NB4 (cell line): ENCODE measurements at regions not wholly inside any gene's neighbourhood (a gene's known extent, or its start where the extent isn't known, plus 50 kb on each side); places are given as distances from the start of the nearest gene placed in this dataset.

Source experiments
- DNase-seq: peaks from one replicate; pipeline ENCODE4 v3.0.0; 2010; ENCODE audit warnings: low read depth
- H3K4me3 ChIP-seq: one replicate; pipeline ENCODE4 v1.5.1; 2011; ENCODE audit warnings: mild to moderate bottlenecking, low read depth, low read length, moderate library complexity
- CTCF ChIP-seq: IDR thresholded peaks from one replicate; pipeline ENCODE4 v1.5.1; 2012; ENCODE audit warnings: low read depth, low read length
- MYC ChIP-seq: IDR thresholded peaks from 2 replicates; pipeline ENCODE4 v1.6.1; 2011; ENCODE audit warnings: low read depth, low read length
- POLR2A ChIP-seq: IDR thresholded peaks from 2 replicates; pipeline ENCODE4 v1.6.1; 2011; ENCODE audit warnings: mild to moderate bottlenecking; ENCODE audit not compliant: insufficient read length; ENCODE audit errors: extremely low read depth
- TF ChIP-seq, protein P1 (sequence below): IDR thresholded peaks from 2 replicates; pipeline ENCODE4 v1.6.1; 2011; ENCODE audit warnings: low read depth, low read length

DNA sequence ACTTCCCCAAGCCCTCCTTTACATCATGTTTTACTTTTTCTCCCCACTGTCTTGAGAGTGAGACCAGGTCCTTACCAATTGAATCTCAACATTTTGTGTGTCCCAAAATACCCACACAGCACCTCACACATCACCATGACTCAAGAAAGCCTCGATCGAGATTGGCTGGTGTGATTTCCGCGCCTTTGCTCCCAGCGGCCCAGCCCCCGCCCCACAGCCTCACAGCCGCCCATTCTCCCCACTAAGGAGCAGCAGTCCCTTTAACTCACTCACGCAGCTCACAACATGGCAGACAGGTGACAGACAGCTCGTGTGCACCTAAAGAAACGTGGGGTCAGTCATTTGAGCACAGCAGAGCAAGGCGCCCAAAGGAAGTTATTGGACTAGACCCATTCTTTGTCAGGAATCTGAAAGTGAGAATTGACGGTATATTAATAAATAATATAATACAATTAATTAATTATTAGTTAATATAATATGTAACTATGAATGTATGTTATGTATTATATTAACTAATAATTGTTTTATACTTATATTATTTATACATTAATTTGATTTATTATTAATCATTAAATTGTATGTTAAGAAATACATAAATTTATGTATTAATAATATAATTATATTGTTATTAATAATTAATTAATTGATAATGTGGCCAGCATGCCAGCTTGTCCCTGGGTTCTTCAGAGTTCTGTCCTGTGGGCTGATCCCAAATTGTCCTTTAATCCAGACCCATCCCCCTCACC, 204.9 kb upstream of the RNF32 start:
- no peak for DNase-seq

GRCh38 chr7:156434706-156435105, 205.9 kb upstream of the RNF32 start:
- TF ChIP-seq, protein P1, sequence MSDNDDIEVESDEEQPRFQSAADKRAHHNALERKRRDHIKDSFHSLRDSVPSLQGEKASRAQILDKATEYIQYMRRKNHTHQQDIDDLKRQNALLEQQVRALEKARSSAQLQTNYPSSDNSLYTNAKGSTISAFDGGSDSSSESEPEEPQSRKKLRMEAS = no peak
- TF ChIP-seq CTCF (no peak), POLR2A (no peak), MYC (no peak)
- DNase-seq = no peak
- H3K4me3 ChIP-seq = no peak overlapping the region

More for the DNA sequence above, 204.9 kb upstream of the RNF32 start:
- H3K4me3 ChIP-seq = no peak overlapping the region
- no peak for TF ChIP-seq POLR2A
- no peak for TF ChIP-seq CTCF
- TF ChIP-seq, protein P1 = no peak

- no peak for TF ChIP-seq MYC
- no peak for TF ChIP-seq POLR2A
- TF ChIP-seq CTCF = no peak
- TF ChIP-seq, protein P1 = no peak
- no peak for DNase-seq
- no peak overlapping the region for H3K4me3 ChIP-seq
These were observed 208.6 kb upstream of the RNF32 start for GRCh38 chr7:156432018-156432417.

DNA sequence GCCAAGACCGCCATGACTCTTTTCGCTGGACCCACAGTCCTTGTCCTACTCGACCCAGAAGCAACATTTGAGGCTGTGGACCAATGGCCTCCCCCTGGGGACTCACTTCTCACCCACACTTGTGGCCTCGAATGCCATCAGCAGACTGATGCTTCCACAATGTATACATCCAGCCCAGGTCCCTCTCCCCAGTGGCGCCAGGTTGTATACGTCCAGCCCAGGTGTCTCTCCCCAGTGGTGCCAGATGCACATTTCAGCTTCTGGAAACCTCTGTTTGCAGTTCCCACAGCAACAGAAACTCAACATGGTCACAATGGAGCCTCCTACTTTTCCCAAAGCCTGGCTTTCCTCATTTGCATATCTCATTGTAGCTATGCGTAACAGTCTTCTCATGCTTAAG, 210.5 kb upstream of the RNF32 start:
- TF ChIP-seq, protein P1 = no peak
- TF ChIP-seq MYC (no peak), CTCF (no peak), POLR2A (no peak)
- H3K4me3 ChIP-seq = no peak overlapping the region
- no peak for DNase-seq

- no peak for DNase-seq
- no peak overlapping the region for H3K4me3 ChIP-seq
- no peak for TF ChIP-seq CTCF
- TF ChIP-seq, protein P1 = no peak
- no peak for TF ChIP-seq MYC
- no peak for TF ChIP-seq POLR2A
These were observed 211.1 kb upstream of the RNF32 start for GRCh38 chr7:156429514-156429913.

DNA sequence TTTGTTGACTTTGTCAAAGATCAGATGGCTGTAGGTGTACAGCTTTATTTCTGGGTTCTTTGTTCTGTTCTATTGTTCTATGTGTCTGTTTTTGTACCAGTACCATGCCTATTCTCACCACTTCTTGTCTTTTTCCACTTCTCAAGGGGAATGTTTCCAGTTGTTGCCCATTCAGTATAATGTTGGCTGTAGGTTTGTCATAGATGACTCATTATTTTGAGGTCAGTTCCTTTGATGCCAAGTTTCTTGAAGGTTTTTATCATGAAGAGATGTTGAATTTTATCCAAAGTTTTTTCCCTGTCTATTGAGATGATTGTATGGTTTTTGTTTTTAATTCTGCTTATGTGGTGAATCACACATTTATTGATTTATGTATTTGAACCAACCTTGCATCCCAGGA, 216.7 kb upstream of the RNF32 start:
- no peak for DNase-seq
- TF ChIP-seq POLR2A = no peak
- TF ChIP-seq, protein P1 = no peak
- no peak for TF ChIP-seq CTCF
- no peak for TF ChIP-seq MYC

More for the DNA sequence above, 216.7 kb upstream of the RNF32 start:
- no peak overlapping the region for H3K4me3 ChIP-seq
